ENCODE measurements at regions not wholly inside any gene's neighbourhood (a gene's known extent, or its start where the extent isn't known, plus 50 kb on each side); places are given as distances from the start of the nearest gene placed in this dataset.

DNA sequence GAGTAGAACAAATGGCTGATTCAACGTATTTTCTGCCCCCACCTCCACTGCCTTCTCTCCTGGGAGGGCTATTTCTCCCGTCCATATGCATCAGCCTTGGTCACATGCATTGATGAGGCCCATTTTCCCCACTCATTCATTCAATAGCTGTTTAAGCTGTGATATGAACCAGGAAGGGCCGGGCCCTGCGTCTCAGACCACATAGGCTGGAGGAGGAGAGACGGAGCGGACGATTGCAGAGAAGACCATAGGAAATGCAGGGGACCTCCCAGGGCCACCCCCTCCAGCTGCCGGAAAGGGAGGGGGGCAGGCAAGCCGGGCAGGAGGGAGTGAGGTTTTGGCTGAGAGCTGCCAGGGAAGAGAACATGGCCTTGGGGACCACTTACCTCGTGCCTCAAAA is 104.4 kb upstream of the TMEM132D start:
- TF ChIP-seq TAF1 (IDR thresholded peaks at IDR 0.05; ENCODE audit: borderline replicate concordance, low read depth, low read length) (no peak), POLR2A (IDR thresholded peaks at IDR 0.05; ENCODE audit: low read depth, low read length) (no peak), POLR2AphosphoS5 (IDR thresholded peaks at IDR 0.05; ENCODE audit: low read depth, low read length) (no peak)
